Adrenal gland (tissue), 5 donors: ENCODE measurements at regions not wholly inside any gene's neighbourhood (a gene's known extent, or its start where the extent isn't known, plus 50 kb on each side); places are given as distances from the start of the nearest gene placed in this dataset.

Experiments used
- POLR2A ChIP-seq, 2 donors: fragments of 450-650 bp; IDR thresholded peaks; one replicate each; pipeline ENCODE4 v1.6.1; 2017; ENCODE audit warnings: antibody characterized with exemption in 2 of 2, mild to moderate bottlenecking in 2 of 2, moderate library complexity in 1 of 2
- TF ChIP-seq, protein P1 (sequence below), 6 experiments: fragments of 450-650 bp in 4 of 6; fragments of 200-600 bp in 2 of 6; sonication (generic) in 1 of 6; IDR thresholded peaks; 1 replicate in 5 of 6; 2 replicates in 1 of 6; pipeline versions ENCODE4 v1.5.1 to v1.8.0; 2016 to 2021; ENCODE audit warnings: antibody characterized with exemption in 6 of 6, mild to moderate bottlenecking in 2 of 6, moderate library complexity in 1 of 6
- donor health status: DM: no; HTN: no; CAD: no.

DNA sequence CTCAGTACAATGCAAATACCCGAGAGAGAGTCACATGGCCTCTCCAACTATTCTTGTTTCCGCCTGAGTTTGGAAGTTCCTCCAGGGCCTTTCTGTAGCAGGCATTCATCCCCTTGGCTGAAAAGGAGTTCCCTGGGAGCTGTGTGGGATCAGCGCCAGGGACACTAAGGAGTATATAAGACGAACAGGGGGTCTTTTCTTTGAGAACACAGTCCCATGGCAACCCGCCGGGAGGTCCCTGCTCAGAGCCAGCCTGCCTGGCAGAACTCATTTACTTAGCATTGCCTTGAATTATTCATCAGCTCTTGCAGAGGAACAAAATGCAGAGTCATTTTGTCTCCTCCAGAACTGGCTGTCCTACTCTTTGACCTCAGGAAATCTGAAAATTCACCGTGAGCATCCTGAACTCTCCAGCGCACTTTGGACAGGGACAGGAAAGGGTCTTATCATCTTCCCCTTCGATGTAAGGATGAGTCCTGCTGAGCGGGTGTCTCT, 120.4 kb upstream of the OSMR start:
- TF ChIP-seq POLR2A (IDR thresholded peaks at IDR 0.05), result no peak
- TF ChIP-seq, protein P1, sequence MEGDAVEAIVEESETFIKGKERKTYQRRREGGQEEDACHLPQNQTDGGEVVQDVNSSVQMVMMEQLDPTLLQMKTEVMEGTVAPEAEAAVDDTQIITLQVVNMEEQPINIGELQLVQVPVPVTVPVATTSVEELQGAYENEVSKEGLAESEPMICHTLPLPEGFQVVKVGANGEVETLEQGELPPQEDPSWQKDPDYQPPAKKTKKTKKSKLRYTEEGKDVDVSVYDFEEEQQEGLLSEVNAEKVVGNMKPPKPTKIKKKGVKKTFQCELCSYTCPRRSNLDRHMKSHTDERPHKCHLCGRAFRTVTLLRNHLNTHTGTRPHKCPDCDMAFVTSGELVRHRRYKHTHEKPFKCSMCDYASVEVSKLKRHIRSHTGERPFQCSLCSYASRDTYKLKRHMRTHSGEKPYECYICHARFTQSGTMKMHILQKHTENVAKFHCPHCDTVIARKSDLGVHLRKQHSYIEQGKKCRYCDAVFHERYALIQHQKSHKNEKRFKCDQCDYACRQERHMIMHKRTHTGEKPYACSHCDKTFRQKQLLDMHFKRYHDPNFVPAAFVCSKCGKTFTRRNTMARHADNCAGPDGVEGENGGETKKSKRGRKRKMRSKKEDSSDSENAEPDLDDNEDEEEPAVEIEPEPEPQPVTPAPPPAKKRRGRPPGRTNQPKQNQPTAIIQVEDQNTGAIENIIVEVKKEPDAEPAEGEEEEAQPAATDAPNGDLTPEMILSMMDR (IDR thresholded peaks at IDR 0.05), result no peak
